Calu3 (cell line): ENCODE measurements at regions not wholly inside any gene's neighbourhood (a gene's known extent, or its start where the extent isn't known, plus 50 kb on each side); places are given as distances from the start of the nearest gene placed in this dataset.

Source experiments
- BruUV-seq: library from RNA; stranded (reverse); fragments of 400-500 nt; replicated peaks from 2 replicates; lab custom pipeline; 2021; lab: Mats Ljungman, UMichigan
- CTCF ChIA-PET: fragments of 300-600 bp; sonication (Branson Sonifier 250); formaldehyde crosslinking; loops from one replicate; lab custom pipeline; 2022; ENCODE audit warnings: antibody characterized with exemption; lab: Charles Lee
- DNase-seq: peaks from one replicate; pipeline ENCODE4 v3.0.0; 2022
- H3K27ac Mint-ChIP-seq: one replicate; pipeline ENCODE4 v1.8.0; 2022; ENCODE audit warnings: mixed read lengths; ENCODE audit not compliant: unreplicated experiment
- H3K27me3 Mint-ChIP-seq: one replicate; pipeline ENCODE4 v1.8.0; 2022; ENCODE audit warnings: mixed read lengths; ENCODE audit not compliant: unreplicated experiment
- H3K36me3 Mint-ChIP-seq: one replicate; pipeline ENCODE4 v1.8.0; 2022; ENCODE audit warnings: mild to moderate bottlenecking, moderate library complexity, mixed read lengths; ENCODE audit not compliant: insufficient read depth, unreplicated experiment
- H3K4me1 Mint-ChIP-seq: one replicate; pipeline ENCODE4 v1.8.0; 2022; ENCODE audit warnings: mild to moderate bottlenecking, low read depth, mixed read lengths; ENCODE audit not compliant: unreplicated experiment
- H3K4me3 Mint-ChIP-seq: one replicate; pipeline ENCODE4 v1.8.0; 2022; ENCODE audit warnings: mild to moderate bottlenecking, low read depth, moderate library complexity, mixed read lengths; ENCODE audit not compliant: unreplicated experiment
- H3K9me3 Mint-ChIP-seq: one replicate; pipeline ENCODE4 v1.8.0; 2022; ENCODE audit warnings: low read depth, mixed read lengths; ENCODE audit not compliant: unreplicated experiment
- CTCF ChIP-seq: fragments of 200-600 bp; IDR thresholded peaks from one replicate; pipeline ENCODE4 v1.8.0; 2022; ENCODE audit warnings: antibody characterized with exemption; ENCODE audit not compliant: unreplicated experiment
- intact Hi-C: fragments of 100-400 bp; cut with micrococcal nuclease; formaldehyde crosslinking; loops from one replicate; pipeline ENCODE4 v1.10.0; 2022; ENCODE audit not compliant: unreplicated experiment

- no peak for TF ChIP-seq CTCF
- DNase-seq = no peak
- intact Hi-C loops = no loop called here
- H3K4me3 Mint-ChIP-seq = no peak overlapping the region
- H3K27ac Mint-ChIP-seq = no peak overlapping the region
- H3K36me3 Mint-ChIP-seq = no peaks in the 10 kb centered on the region
- BruUV-seq = no TSS peak
- no peaks in the 10 kb centered on the region for H3K9me3 Mint-ChIP-seq
- H3K4me1 Mint-ChIP-seq = no peaks in the 10 kb centered on the region
- H3K27me3 Mint-ChIP-seq = no peaks in the 10 kb centered on the region
- CTCF ChIA-PET = no interaction called here
Measured at GRCh38 chr6:88268508-88268907, 102.4 kb upstream of the CNR1 start.

GRCh38 chr6:88266126-88266525 lies 100.0 kb upstream of the CNR1 start:
- no peaks in the 10 kb centered on the region for H3K36me3 Mint-ChIP-seq
- H3K27me3 Mint-ChIP-seq = no peaks in the 10 kb centered on the region
- TF ChIP-seq CTCF = no peak
- H3K4me3 Mint-ChIP-seq = no peak overlapping the region
- H3K4me1 Mint-ChIP-seq = no peaks in the 10 kb centered on the region
- no peaks in the 10 kb centered on the region for H3K9me3 Mint-ChIP-seq
- no peak for DNase-seq
- intact Hi-C loops = no loop called here
- CTCF ChIA-PET = no interaction called here
- no peak overlapping the region for H3K27ac Mint-ChIP-seq
- BruUV-seq = no TSS peak

- BruUV-seq = no TSS peak
- H3K36me3 Mint-ChIP-seq = no peaks in the 10 kb centered on the region
- no peak overlapping the region for H3K27ac Mint-ChIP-seq
- intact Hi-C loops = no loop called here
- H3K4me3 Mint-ChIP-seq = no peak overlapping the region
- H3K27me3 Mint-ChIP-seq = no peaks in the 10 kb centered on the region
- no peak for TF ChIP-seq CTCF
- no peak for DNase-seq
- no peaks in the 10 kb centered on the region for H3K4me1 Mint-ChIP-seq
- CTCF ChIA-PET = no interaction called here
- H3K9me3 Mint-ChIP-seq = no peaks in the 10 kb centered on the region
Measured at GRCh38 chr6:88263591-88263990, 97.4 kb upstream of the CNR1 start.

GRCh38 chr6:88262332-88262731 lies 96.2 kb upstream of the CNR1 start:
- no TSS peak for BruUV-seq
- H3K27ac Mint-ChIP-seq = no peak overlapping the region
- H3K27me3 Mint-ChIP-seq = no peaks in the 10 kb centered on the region
- no peaks in the 10 kb centered on the region for H3K9me3 Mint-ChIP-seq
- CTCF ChIA-PET = no interaction called here
- no peak overlapping the region for H3K4me3 Mint-ChIP-seq
- DNase-seq = no peak
- intact Hi-C loops = no loop called here
- H3K4me1 Mint-ChIP-seq = no peaks in the 10 kb centered on the region
- H3K36me3 Mint-ChIP-seq = no peaks in the 10 kb centered on the region
- TF ChIP-seq CTCF = no peak
